Neuronal stem cell (in vitro differentiated cells): ENCODE measurements at regions not wholly inside any gene's neighbourhood (a gene's known extent, or its start where the extent isn't known, plus 50 kb on each side); places are given as distances from the start of the nearest gene placed in this dataset.

Source experiments
- DNase-seq: peaks from one replicate; pipeline ENCODE4 v3.0.0-alpha.2; 2013; ENCODE audit warnings: low spot score
- H2AFZ ChIP-seq: one replicate; pipeline ENCODE4 v1.6.1; 2013; ENCODE audit warnings: mild to moderate bottlenecking, low read length, inconsistent platforms
- H2AK5ac ChIP-seq: 2 replicates; pipeline ENCODE4 v1.6.1; 2013; ENCODE audit warnings: low read depth, mild to moderate bottlenecking, inconsistent platforms, low read length, moderate library complexity, mixed read lengths
- H2BK120ac ChIP-seq: 2 replicates; pipeline ENCODE4 v1.6.1; 2013; ENCODE audit warnings: low read depth, mild to moderate bottlenecking, inconsistent platforms, low read length, moderate library complexity, mixed read lengths
- H2BK12ac ChIP-seq: one replicate; pipeline ENCODE4 v1.6.1; 2013; ENCODE audit warnings: low read length, inconsistent platforms
- H2BK15ac ChIP-seq: 2 replicates; pipeline ENCODE4 v1.6.1; 2013; ENCODE audit warnings: mild to moderate bottlenecking, low read length, inconsistent platforms, mixed read lengths
- H2BK5ac ChIP-seq: one replicate; pipeline ENCODE4 v1.6.1; 2013; ENCODE audit warnings: inconsistent platforms, mild to moderate bottlenecking, low read length, moderate library complexity
- H3K14ac ChIP-seq: one replicate; pipeline ENCODE4 v1.6.1; 2013; ENCODE audit warnings: low read length, inconsistent platforms
- H3K18ac ChIP-seq: 2 replicates; pipeline ENCODE4 v1.6.1; 2013; ENCODE audit warnings: low read length, inconsistent platforms
- H3K23ac ChIP-seq: 2 replicates; pipeline ENCODE4 v1.6.1; 2013; ENCODE audit warnings: low read depth, mild to moderate bottlenecking, mixed read lengths, low read length, inconsistent platforms; ENCODE audit not compliant: poor library complexity
- H3K27ac ChIP-seq: replicated peaks from 3 replicates; pipeline ENCODE4 v1.5.1; 2013; ENCODE audit warnings: low read length, inconsistent platforms
- H3K27me3 ChIP-seq, 3 experiments: 2 replicates each; pipeline ENCODE4 v1.6.1; 2013; ENCODE audit warnings: low read length in 3 of 3, mild to moderate bottlenecking in 2 of 3, inconsistent platforms in 1 of 3, low read depth in 1 of 3, mixed read lengths in 1 of 3, moderate library complexity in 1 of 3; ENCODE audit not compliant: control insufficient read depth in 3 of 3, insufficient read depth in 3 of 3
- H3K36me3 ChIP-seq, 2 donors: replicated peaks in 1 of 2; 2 replicates each; pipeline ENCODE4 v1.6.1; 2013; ENCODE audit warnings: low read length in 2 of 2; ENCODE audit not compliant: control insufficient read depth in 2 of 2, insufficient read depth in 2 of 2
- H3K4ac ChIP-seq: 2 replicates; pipeline ENCODE4 v1.6.1; 2013; ENCODE audit warnings: inconsistent platforms, mild to moderate bottlenecking, low read length, moderate library complexity
- H3K4me1 ChIP-seq, 2 donors: 1 replicate in 1 of 2; 2 replicates in 1 of 2; pipeline ENCODE4 v1.6.1; 2013; ENCODE audit warnings: low read length in 2 of 2, low read depth in 1 of 2; ENCODE audit not compliant: control insufficient read depth in 2 of 2, insufficient read depth in 1 of 2
- H3K4me2 ChIP-seq: one replicate; pipeline ENCODE4 v1.6.1; 2013; ENCODE audit warnings: mild to moderate bottlenecking, low read length, inconsistent platforms; ENCODE audit not compliant: insufficient read depth, poor library complexity, severe bottlenecking
- H3K4me3 ChIP-seq, 2 donors: 2 replicates each; pipeline ENCODE4 v1.5.1; 2013; ENCODE audit warnings: low read length in 2 of 2, mild to moderate bottlenecking in 2 of 2, inconsistent platforms in 1 of 2, moderate library complexity in 1 of 2
- H3K79me1 ChIP-seq: one replicate; pipeline ENCODE4 v1.6.1; 2013; ENCODE audit warnings: low read depth, mild to moderate bottlenecking, inconsistent platforms, low read length, moderate library complexity
- H3K9ac ChIP-seq: one replicate; pipeline ENCODE4 v1.6.1; 2013; ENCODE audit warnings: mild to moderate bottlenecking, low read depth, low read length, inconsistent platforms; ENCODE audit not compliant: poor library complexity
- H3K9me3 ChIP-seq, 2 donors: replicated peaks in 1 of 2; 2 replicates each; pipeline versions ENCODE3 to v1.6.1; 2013; ENCODE audit warnings: low read length in 2 of 2, mild to moderate bottlenecking in 2 of 2, inconsistent platforms in 1 of 2, low read depth in 1 of 2, mixed read lengths in 1 of 2, moderate library complexity in 1 of 2; ENCODE audit not compliant: control insufficient read depth in 2 of 2, insufficient read depth in 1 of 2
- H4K8ac ChIP-seq: one replicate; pipeline ENCODE4 v1.6.1; 2013; ENCODE audit warnings: low read depth, mild to moderate bottlenecking, inconsistent platforms, low read length, moderate library complexity
- H4K91ac ChIP-seq: one replicate; pipeline ENCODE4 v1.6.1; 2013; ENCODE audit warnings: low read length, low read depth, mild to moderate bottlenecking, inconsistent platforms; ENCODE audit not compliant: poor library complexity
- WGBS, 2 donors: extraction: QIAGEN DNeasy Blood & Tissue Kit; methylation state at CpG; one replicate each; pipeline ENCODE4 v1.1.7; 2013; ENCODE audit warnings: missing lambda C conversion rate in 2 of 2, mixed read lengths in 1 of 2; ENCODE audit not compliant: insufficient read length in 2 of 2, insufficient replicate concordance in 1 of 2; ENCODE audit errors: extremely low coverage in 2 of 2; 5-methylcytosine and 5-hydroxymethylcytosine counted together

GRCh38 chr17:62901544-62901943, 64.5 kb upstream of the TANC2 start:
- Histone ChIP-seq H3K14ac (no peak overlapping the region), H3K36me3 (no peaks in the 10 kb centered on the region), H3K4me1 (peaks cover 0 to 2% of the 10 kb centered on the region in 2 donors), H3K23ac (no peak overlapping the region), H3K18ac (no peak overlapping the region), H3K4me3 (no peak overlapping the region), H4K91ac (no peak overlapping the region), H2BK15ac (no peak overlapping the region), H2AFZ (no peak overlapping the region), H3K79me1 (no peaks in the 10 kb centered on the region), H3K9ac (no peak overlapping the region), H3K4ac (no peak overlapping the region), H3K4me2 (no peak overlapping the region), H3K27me3 (no peaks in the 10 kb centered on the region), H3K27ac (no peak overlapping the region), H2BK5ac (no peak overlapping the region), H2BK120ac (no peak overlapping the region), H3K9me3 (peaks cover 0 to 1% of the 10 kb centered on the region in 2 donors), H2BK12ac (no peak overlapping the region), H2AK5ac (no peak overlapping the region), H4K8ac (no peak overlapping the region)
- DNase-seq: no peak
- no CpG with 5 or more reads among the region's 8 CpGs for WGBS, 2 donors

DNA sequence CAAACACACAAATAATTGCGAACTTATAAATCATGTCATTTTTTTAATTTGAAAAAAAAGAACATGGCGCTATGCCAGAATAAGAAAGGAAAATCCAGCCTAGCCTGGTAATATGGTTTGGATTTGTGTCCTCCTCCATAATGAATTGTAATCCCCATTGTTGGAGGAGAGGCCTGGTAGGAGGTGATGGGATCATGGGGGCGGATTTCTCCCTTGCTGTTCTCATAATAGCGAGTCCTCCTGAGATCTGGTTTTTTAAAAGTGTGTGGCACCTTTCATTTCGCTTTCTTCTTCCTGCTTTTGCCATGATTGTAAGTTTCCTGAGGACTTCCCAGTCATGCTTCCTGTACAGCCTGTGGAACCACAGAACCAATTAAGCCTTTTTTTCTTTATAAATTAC, 65.9 kb upstream of the TANC2 start:
- no peaks in the 10 kb centered on the region for H3K36me3 ChIP-seq
- no CpG with 5 or more reads among the region's 5 CpGs for WGBS, 2 donors

DNA sequence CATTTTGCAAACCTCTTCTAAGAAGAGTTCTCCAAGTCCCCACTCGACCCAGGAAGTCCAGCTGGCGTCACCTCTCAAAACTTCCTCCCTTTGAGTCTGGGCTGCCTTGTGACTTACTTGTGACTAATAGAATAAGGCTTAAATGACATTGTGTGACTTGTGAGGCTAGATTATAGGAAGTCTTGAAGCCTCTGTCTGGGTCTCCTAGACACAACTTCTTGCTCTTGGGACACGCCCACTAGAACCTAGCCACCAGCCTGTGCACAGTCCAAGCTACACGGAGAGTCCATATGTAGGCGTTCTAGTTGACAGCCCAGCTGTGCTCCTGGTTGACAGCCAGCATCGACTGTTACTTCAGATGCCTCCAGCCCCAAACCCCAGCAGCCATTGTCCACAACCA, 66.7 kb upstream of the TANC2 start:
- H2BK5ac ChIP-seq: no peak overlapping the region
- no peak overlapping the region for H3K4ac ChIP-seq
- no peak overlapping the region for H3K4me3 ChIP-seq
- H2BK12ac ChIP-seq: no peak overlapping the region
- H3K9ac ChIP-seq: no peak overlapping the region
- no peak overlapping the region for H3K27ac ChIP-seq
- no peaks in the 10 kb centered on the region for H3K27me3 ChIP-seq
- no peak overlapping the region for H2BK120ac ChIP-seq
- H2AFZ ChIP-seq: no peak overlapping the region
- no peak overlapping the region for H4K91ac ChIP-seq
- peaks cover 0 to 2% of the 10 kb centered on the region in 2 donors for H3K4me1 ChIP-seq
- no peak overlapping the region for H3K23ac ChIP-seq
- H2BK15ac ChIP-seq: no peak overlapping the region
- no peak overlapping the region for H3K18ac ChIP-seq
- no peak overlapping the region for H3K14ac ChIP-seq
- WGBS, 2 donors: no CpG with 5 or more reads among the region's 6 CpGs
- peaks cover 0 to 1% of the 10 kb centered on the region in 2 donors for H3K9me3 ChIP-seq
- H3K4me2 ChIP-seq: no peak overlapping the region
- H4K8ac ChIP-seq: no peak overlapping the region
- H3K79me1 ChIP-seq: peaks cover 2% of the 10 kb centered on the region
- H3K36me3 ChIP-seq: no peaks in the 10 kb centered on the region
- no peak for DNase-seq
- no peak overlapping the region for H2AK5ac ChIP-seq

More for the DNA sequence above, 65.9 kb upstream of the TANC2 start:
- Histone ChIP-seq H3K4me3 (no peak overlapping the region), H2BK12ac (no peak overlapping the region), H2BK15ac (no peak overlapping the region), H3K9ac (no peak overlapping the region), H3K4ac (no peak overlapping the region), H3K4me2 (no peak overlapping the region), H3K27me3 (no peaks in the 10 kb centered on the region), H3K27ac (no peak overlapping the region), H2AK5ac (no peak overlapping the region), H3K9me3 (peaks cover 0 to 1% of the 10 kb centered on the region in 2 donors), H2BK5ac (no peak overlapping the region), H3K4me1 (peaks cover 0 to 3% of the 10 kb centered on the region in 2 donors), H3K14ac (no peak overlapping the region), H4K91ac (no peak overlapping the region), H4K8ac (no peak overlapping the region), H2BK120ac (no peak overlapping the region), H3K79me1 (peaks cover 2% of the 10 kb centered on the region), H3K18ac (no peak overlapping the region), H3K23ac (no peak overlapping the region), H2AFZ (no peak overlapping the region)
- no peak for DNase-seq

GRCh38 chr17:62898239-62898864, 67.7 kb upstream of the TANC2 start:
- Histone ChIP-seq H2BK15ac (no peak overlapping the region), H3K23ac (no peak overlapping the region), H4K8ac (no peak overlapping the region), H2AK5ac (no peak overlapping the region), H3K27me3 (no peaks in the 10 kb centered on the region), H2BK5ac (no peak overlapping the region), H3K9me3 (peaks cover 0 to 1% of the 10 kb centered on the region in 2 donors), H3K4me3 (no peak overlapping the region), H3K9ac (no peak overlapping the region), H3K14ac (no peak overlapping the region), H2AFZ (no peak overlapping the region), H2BK120ac (no peak overlapping the region), H3K18ac (no peak overlapping the region), H3K4me1 (peaks cover 0 to 2% of the 10 kb centered on the region in 2 donors), H3K27ac (no peak overlapping the region), H4K91ac (no peak overlapping the region), H3K36me3 (no peaks in the 10 kb centered on the region), H3K79me1 (peaks cover 2% of the 10 kb centered on the region), H3K4ac (no peak overlapping the region), H2BK12ac (no peak overlapping the region), H3K4me2 (no peak overlapping the region)
- DNase-seq: no peak
- WGBS, 2 donors: no CpG with 5 or more reads among the region's 13 CpGs
